Neuronal stem cell (in vitro differentiated cells): ENCODE measurements at regions not wholly inside any gene's neighbourhood (a gene's known extent, or its start where the extent isn't known, plus 50 kb on each side); places are given as distances from the start of the nearest gene placed in this dataset.

ENCODE experiments used
- DNase-seq: peaks from one replicate; pipeline ENCODE4 v3.0.0-alpha.2; 2013; ENCODE audit warnings: low spot score
- H2AFZ ChIP-seq: one replicate; pipeline ENCODE4 v1.6.1; 2013; ENCODE audit warnings: mild to moderate bottlenecking, low read length, inconsistent platforms
- H2AK5ac ChIP-seq: 2 replicates; pipeline ENCODE4 v1.6.1; 2013; ENCODE audit warnings: low read depth, mild to moderate bottlenecking, inconsistent platforms, low read length, moderate library complexity, mixed read lengths
- H2BK120ac ChIP-seq: 2 replicates; pipeline ENCODE4 v1.6.1; 2013; ENCODE audit warnings: low read depth, mild to moderate bottlenecking, inconsistent platforms, low read length, moderate library complexity, mixed read lengths
- H2BK12ac ChIP-seq: one replicate; pipeline ENCODE4 v1.6.1; 2013; ENCODE audit warnings: low read length, inconsistent platforms
- H2BK15ac ChIP-seq: 2 replicates; pipeline ENCODE4 v1.6.1; 2013; ENCODE audit warnings: mild to moderate bottlenecking, low read length, inconsistent platforms, mixed read lengths
- H2BK5ac ChIP-seq: one replicate; pipeline ENCODE4 v1.6.1; 2013; ENCODE audit warnings: inconsistent platforms, mild to moderate bottlenecking, low read length, moderate library complexity
- H3K14ac ChIP-seq: one replicate; pipeline ENCODE4 v1.6.1; 2013; ENCODE audit warnings: low read length, inconsistent platforms
- H3K18ac ChIP-seq: 2 replicates; pipeline ENCODE4 v1.6.1; 2013; ENCODE audit warnings: low read length, inconsistent platforms
- H3K23ac ChIP-seq: 2 replicates; pipeline ENCODE4 v1.6.1; 2013; ENCODE audit warnings: low read depth, mild to moderate bottlenecking, mixed read lengths, low read length, inconsistent platforms; ENCODE audit not compliant: poor library complexity
- H3K27ac ChIP-seq: replicated peaks from 3 replicates; pipeline ENCODE4 v1.5.1; 2013; ENCODE audit warnings: low read length, inconsistent platforms
- H3K27me3 ChIP-seq, 3 experiments: 2 replicates each; pipeline ENCODE4 v1.6.1; 2013; ENCODE audit warnings: low read length in 3 of 3, mild to moderate bottlenecking in 2 of 3, inconsistent platforms in 1 of 3, low read depth in 1 of 3, mixed read lengths in 1 of 3, moderate library complexity in 1 of 3; ENCODE audit not compliant: control insufficient read depth in 3 of 3, insufficient read depth in 3 of 3
- H3K36me3 ChIP-seq, 2 donors: replicated peaks in 1 of 2; 2 replicates each; pipeline ENCODE4 v1.6.1; 2013; ENCODE audit warnings: low read length in 2 of 2; ENCODE audit not compliant: control insufficient read depth in 2 of 2, insufficient read depth in 2 of 2
- H3K4ac ChIP-seq: 2 replicates; pipeline ENCODE4 v1.6.1; 2013; ENCODE audit warnings: inconsistent platforms, mild to moderate bottlenecking, low read length, moderate library complexity
- H3K4me1 ChIP-seq, 2 donors: 1 replicate in 1 of 2; 2 replicates in 1 of 2; pipeline ENCODE4 v1.6.1; 2013; ENCODE audit warnings: low read length in 2 of 2, low read depth in 1 of 2; ENCODE audit not compliant: control insufficient read depth in 2 of 2, insufficient read depth in 1 of 2
- H3K4me2 ChIP-seq: one replicate; pipeline ENCODE4 v1.6.1; 2013; ENCODE audit warnings: mild to moderate bottlenecking, low read length, inconsistent platforms; ENCODE audit not compliant: insufficient read depth, poor library complexity, severe bottlenecking
- H3K4me3 ChIP-seq, 2 donors: 2 replicates each; pipeline ENCODE4 v1.5.1; 2013; ENCODE audit warnings: low read length in 2 of 2, mild to moderate bottlenecking in 2 of 2, inconsistent platforms in 1 of 2, moderate library complexity in 1 of 2
- H3K79me1 ChIP-seq: one replicate; pipeline ENCODE4 v1.6.1; 2013; ENCODE audit warnings: low read depth, mild to moderate bottlenecking, inconsistent platforms, low read length, moderate library complexity
- H3K9ac ChIP-seq: one replicate; pipeline ENCODE4 v1.6.1; 2013; ENCODE audit warnings: mild to moderate bottlenecking, low read depth, low read length, inconsistent platforms; ENCODE audit not compliant: poor library complexity
- H3K9me3 ChIP-seq, 2 donors: replicated peaks in 1 of 2; 2 replicates each; pipeline versions ENCODE3 to v1.6.1; 2013; ENCODE audit warnings: low read length in 2 of 2, mild to moderate bottlenecking in 2 of 2, inconsistent platforms in 1 of 2, low read depth in 1 of 2, mixed read lengths in 1 of 2, moderate library complexity in 1 of 2; ENCODE audit not compliant: control insufficient read depth in 2 of 2, insufficient read depth in 1 of 2
- H4K8ac ChIP-seq: one replicate; pipeline ENCODE4 v1.6.1; 2013; ENCODE audit warnings: low read depth, mild to moderate bottlenecking, inconsistent platforms, low read length, moderate library complexity
- H4K91ac ChIP-seq: one replicate; pipeline ENCODE4 v1.6.1; 2013; ENCODE audit warnings: low read length, low read depth, mild to moderate bottlenecking, inconsistent platforms; ENCODE audit not compliant: poor library complexity
- whole genome bisulfite sequencing, 2 donors: extraction: QIAGEN DNeasy Blood & Tissue Kit; methylation state at CpG; one replicate each; pipeline ENCODE4 v1.1.7; 2013; ENCODE audit warnings: missing lambda C conversion rate in 2 of 2, mixed read lengths in 1 of 2; ENCODE audit not compliant: insufficient read length in 2 of 2, insufficient replicate concordance in 1 of 2; ENCODE audit errors: extremely low coverage in 2 of 2; 5-methylcytosine and 5-hydroxymethylcytosine counted together

DNA sequence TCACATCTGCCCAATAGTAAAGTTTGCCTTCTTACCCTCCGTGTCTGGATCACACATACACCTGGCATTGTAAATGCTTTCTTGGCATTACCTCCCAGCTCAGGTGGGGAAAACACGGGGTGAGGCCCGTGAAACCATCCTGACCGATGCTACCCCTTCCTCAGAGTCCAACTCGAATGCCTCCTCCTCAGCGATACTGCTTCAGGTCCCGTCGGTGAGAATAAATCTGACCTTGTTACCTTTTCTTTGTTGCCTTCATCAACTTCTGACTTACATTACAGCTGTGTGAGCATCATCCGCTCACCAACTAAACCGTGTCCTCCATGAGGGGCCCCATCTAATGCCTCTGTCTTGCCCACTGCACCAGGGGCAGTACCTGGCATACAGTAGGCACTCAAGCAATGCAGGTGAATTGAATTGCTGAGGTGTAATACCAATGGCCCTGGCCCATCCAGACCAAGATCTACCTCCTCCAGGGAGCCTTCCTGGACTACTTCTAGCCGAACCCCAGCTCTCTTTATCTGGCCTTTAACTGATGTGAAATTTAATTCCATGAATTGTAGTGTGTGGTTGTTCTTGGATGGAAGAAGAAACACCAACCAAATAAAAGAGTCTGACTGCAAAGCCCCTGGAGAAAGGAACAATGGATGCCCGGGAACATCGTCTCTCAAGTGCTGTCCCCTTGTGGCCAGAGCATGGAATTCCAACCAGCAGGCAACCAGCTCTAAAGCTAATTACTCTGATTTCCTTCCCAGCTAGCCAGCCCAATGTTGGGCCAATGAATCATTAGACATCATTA is 141.5 kb downstream of the ANKRD60 start:
- WGBS, 2 donors: no CpG with 5 or more reads among the region's 13 CpGs
- Histone ChIP-seq H3K27ac (no peak overlapping the region), H4K8ac (no peak overlapping the region), H3K14ac (no peak overlapping the region), H3K4me1 (no peaks in the 10 kb centered on the region), H3K9me3 (no peaks in the 10 kb centered on the region), H2AFZ (no peak overlapping the region), H3K18ac (no peak overlapping the region), H3K79me1 (no peaks in the 10 kb centered on the region), H2BK5ac (no peak overlapping the region), H4K91ac (no peak overlapping the region), H3K4ac (no peak overlapping the region), H3K36me3 (no peaks in the 10 kb centered on the region), H2AK5ac (no peak overlapping the region), H3K4me3 (no peak overlapping the region), H3K4me2 (no peak overlapping the region), H3K27me3 (no peaks in the 10 kb centered on the region), H2BK120ac (no peak overlapping the region), H3K9ac (no peak overlapping the region), H2BK15ac (no peak overlapping the region), H2BK12ac (no peak overlapping the region), H3K23ac (no peak overlapping the region)
- peak; percentile 55 for DNase-seq

GRCh38 chr20:58084966-58085365 is 143.5 kb downstream of the ANKRD60 start:
- H2AK5ac ChIP-seq: no peak overlapping the region
- no peak overlapping the region for H3K4me3 ChIP-seq
- H3K27ac ChIP-seq: no peak overlapping the region
- no peak for DNase-seq
- no peak overlapping the region for H3K23ac ChIP-seq
- H2BK15ac ChIP-seq: no peak overlapping the region
- H3K27me3 ChIP-seq: no peaks in the 10 kb centered on the region
- no peaks in the 10 kb centered on the region for H3K4me1 ChIP-seq
- no peak overlapping the region for H3K18ac ChIP-seq
- no peaks in the 10 kb centered on the region for H3K79me1 ChIP-seq
- H2BK12ac ChIP-seq: no peak overlapping the region
- H2BK5ac ChIP-seq: no peak overlapping the region
- H4K91ac ChIP-seq: no peak overlapping the region
- no peak overlapping the region for H3K4me2 ChIP-seq
- H2AFZ ChIP-seq: no peak overlapping the region
- no peak overlapping the region for H3K9ac ChIP-seq
- no peak overlapping the region for H2BK120ac ChIP-seq
- no peaks in the 10 kb centered on the region for H3K9me3 ChIP-seq
- no CpG with 5 or more reads among the region's 6 CpGs for WGBS, 2 donors
- no peak overlapping the region for H3K14ac ChIP-seq
- H4K8ac ChIP-seq: no peak overlapping the region
- H3K4ac ChIP-seq: no peak overlapping the region
- no peaks in the 10 kb centered on the region for H3K36me3 ChIP-seq

GRCh38 chr20:58084566-58084965 is 143.9 kb downstream of the ANKRD60 start:
- H3K4me3 ChIP-seq: no peak overlapping the region
- H2BK5ac ChIP-seq: no peak overlapping the region
- no peak overlapping the region for H3K14ac ChIP-seq
- no peak overlapping the region for H2BK12ac ChIP-seq
- no peak overlapping the region for H2AK5ac ChIP-seq
- H3K4me2 ChIP-seq: no peak overlapping the region
- WGBS, 2 donors: no CpG with 5 or more reads among the region's 7 CpGs
- no peaks in the 10 kb centered on the region for H3K9me3 ChIP-seq
- no peaks in the 10 kb centered on the region for H3K4me1 ChIP-seq
- no peaks in the 10 kb centered on the region for H3K36me3 ChIP-seq
- H3K9ac ChIP-seq: no peak overlapping the region
- H3K27ac ChIP-seq: no peak overlapping the region
- no peak overlapping the region for H4K8ac ChIP-seq
- H3K27me3 ChIP-seq: no peaks in the 10 kb centered on the region
- no peak overlapping the region for H2AFZ ChIP-seq
- H3K18ac ChIP-seq: no peak overlapping the region
- H3K79me1 ChIP-seq: no peaks in the 10 kb centered on the region
- no peak for DNase-seq
- H3K23ac ChIP-seq: no peak overlapping the region
- H2BK120ac ChIP-seq: no peak overlapping the region
- no peak overlapping the region for H2BK15ac ChIP-seq
- H4K91ac ChIP-seq: no peak overlapping the region
- no peak overlapping the region for H3K4ac ChIP-seq

DNA sequence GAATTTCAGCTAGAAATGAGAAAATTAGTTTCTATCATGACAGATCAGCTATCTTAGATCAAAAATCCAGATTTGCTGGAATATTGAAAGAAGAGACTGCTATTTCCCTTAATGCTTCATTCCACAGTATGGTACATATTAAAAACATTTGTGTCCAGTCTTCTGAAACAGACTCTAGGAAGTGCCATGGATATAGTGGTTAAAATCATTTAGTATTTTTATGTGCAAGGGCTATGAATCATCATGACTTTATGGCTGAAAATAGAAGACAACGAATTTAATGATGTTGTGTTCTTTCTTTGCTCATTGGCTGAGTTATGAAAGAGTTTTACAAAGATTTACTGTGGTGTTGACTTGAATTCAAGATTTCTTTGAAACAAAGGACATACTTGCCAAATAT is 146.6 kb downstream of the ANKRD60 start:
- Histone ChIP-seq H3K27me3 (no peaks in the 10 kb centered on the region), H3K23ac (no peak overlapping the region), H2BK12ac (no peak overlapping the region), H2AFZ (no peak overlapping the region), H3K36me3 (no peaks in the 10 kb centered on the region), H4K8ac (no peak overlapping the region), H3K79me1 (no peaks in the 10 kb centered on the region), H3K14ac (no peak overlapping the region), H3K9ac (no peak overlapping the region), H3K27ac (no peak overlapping the region), H3K18ac (no peak overlapping the region), H2AK5ac (no peak overlapping the region), H3K4me1 (no peaks in the 10 kb centered on the region), H2BK120ac (no peak overlapping the region), H4K91ac (no peak overlapping the region), H3K4ac (no peak overlapping the region), H3K9me3 (no peaks in the 10 kb centered on the region), H2BK15ac (no peak overlapping the region), H3K4me3 (no peak overlapping the region), H3K4me2 (no peak overlapping the region), H2BK5ac (no peak overlapping the region)
- no CpG with 5 or more reads among the region's 1 CpG for WGBS, 2 donors
- no peak for DNase-seq
